LoVo (cell line): ENCODE measurements at regions not wholly inside any gene's neighbourhood (a gene's known extent, or its start where the extent isn't known, plus 50 kb on each side); places are given as distances from the start of the nearest gene placed in this dataset.

Experiments
- DNase-seq: peaks from one replicate; pipeline ENCODE4 v3.0.0-alpha.2; 2016; ENCODE audit warnings: low spot score

DNA sequence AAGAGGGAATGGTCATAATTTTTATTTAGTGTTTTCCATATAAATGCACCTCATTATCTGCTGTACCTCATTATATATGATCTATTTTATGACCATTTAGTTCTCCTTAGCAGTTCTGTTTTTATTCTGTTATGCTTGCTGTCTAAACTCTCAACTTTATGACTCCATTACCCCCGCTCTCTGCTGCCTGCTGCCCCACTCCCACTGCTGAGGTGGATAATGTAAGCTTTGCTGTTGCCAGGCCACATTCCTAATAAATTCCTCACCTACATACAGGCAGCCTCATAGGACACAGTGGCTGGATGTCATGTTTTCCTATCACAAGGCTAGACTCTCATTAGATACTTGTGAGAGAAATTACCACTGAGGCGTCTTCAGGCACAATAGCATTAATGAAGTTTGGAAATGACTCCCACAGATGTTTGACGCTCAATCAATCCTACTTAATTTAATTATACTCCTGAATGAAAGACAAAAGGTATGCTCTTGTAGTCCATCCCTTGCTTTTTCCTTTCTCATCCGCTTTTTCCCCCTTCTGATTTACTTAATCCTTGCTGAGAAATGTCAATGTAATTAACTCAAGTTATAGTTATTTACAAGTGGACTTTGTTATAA, 497.5 kb upstream of the IGFBP7 start:
- no peak for DNase-seq

- DNase-seq = no peak
These were observed 495.2 kb upstream of the IGFBP7 start for GRCh38 chr4:57605376-57605775.

DNA sequence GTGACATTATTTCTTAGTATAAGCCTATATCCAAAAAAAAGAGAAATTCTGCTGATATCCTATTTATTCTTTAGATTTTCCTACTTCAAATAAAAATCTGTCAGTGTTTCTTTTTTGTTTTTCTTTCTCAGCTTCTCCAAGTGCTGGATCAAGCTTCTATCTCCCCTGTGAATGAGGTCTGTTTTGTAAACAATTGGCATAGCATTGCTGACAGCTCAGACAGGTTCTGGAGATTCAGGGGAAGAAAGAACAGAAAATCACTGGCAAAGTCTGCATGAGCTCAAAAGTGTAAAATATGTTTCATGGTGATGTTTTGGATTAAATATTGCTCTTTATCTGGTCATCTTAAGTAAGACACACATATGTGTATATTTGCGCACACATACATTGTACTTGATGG, 492.0 kb upstream of the IGFBP7 start:
- no peak for DNase-seq

DNA sequence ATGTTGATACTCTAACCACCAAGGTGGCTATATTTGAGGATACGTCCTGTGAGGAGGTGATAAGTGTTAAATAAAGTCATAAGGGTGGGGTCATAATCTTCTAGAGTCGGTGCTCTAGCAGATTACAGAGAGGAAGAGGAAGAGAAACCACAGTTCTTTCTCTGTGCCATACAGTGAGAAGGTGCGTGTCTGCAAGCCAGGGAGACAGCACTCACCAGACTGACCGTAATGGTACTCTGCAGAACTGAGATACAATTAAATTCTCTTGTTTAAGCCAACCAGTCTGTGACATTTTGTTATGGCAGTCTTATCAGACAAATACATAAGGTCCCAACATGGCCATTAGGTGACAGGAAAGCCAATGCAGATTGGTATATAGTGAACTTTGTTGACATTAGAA, 480.9 kb upstream of the IGFBP7 start:
- DNase-seq = no peak

DNA sequence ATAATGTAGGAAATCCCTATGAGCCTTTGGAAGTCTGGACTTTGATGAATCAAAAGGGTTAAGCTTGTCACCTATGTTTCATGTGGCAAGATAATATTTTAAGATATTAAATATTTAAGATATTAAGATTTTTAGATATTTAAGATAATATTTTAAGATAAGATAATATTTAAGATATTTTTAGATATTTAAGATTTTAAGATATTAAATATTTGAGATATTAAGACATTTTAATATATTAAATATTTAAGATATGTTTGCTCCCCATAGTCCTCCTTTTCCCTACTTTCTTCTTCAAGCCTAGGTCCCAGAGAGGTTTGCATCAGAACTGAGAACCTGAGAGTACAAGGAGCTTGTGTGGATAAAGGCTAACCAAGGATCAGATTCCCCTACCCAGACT, 478.4 kb upstream of the IGFBP7 start:
- DNase-seq = no peak

GRCh38 chr4:57580710-57581599, 470.8 kb upstream of the IGFBP7 start:
- no peak for DNase-seq

- no peak for DNase-seq
These were observed 465.2 kb upstream of the IGFBP7 start for GRCh38 chr4:57575426-57575825.

DNA sequence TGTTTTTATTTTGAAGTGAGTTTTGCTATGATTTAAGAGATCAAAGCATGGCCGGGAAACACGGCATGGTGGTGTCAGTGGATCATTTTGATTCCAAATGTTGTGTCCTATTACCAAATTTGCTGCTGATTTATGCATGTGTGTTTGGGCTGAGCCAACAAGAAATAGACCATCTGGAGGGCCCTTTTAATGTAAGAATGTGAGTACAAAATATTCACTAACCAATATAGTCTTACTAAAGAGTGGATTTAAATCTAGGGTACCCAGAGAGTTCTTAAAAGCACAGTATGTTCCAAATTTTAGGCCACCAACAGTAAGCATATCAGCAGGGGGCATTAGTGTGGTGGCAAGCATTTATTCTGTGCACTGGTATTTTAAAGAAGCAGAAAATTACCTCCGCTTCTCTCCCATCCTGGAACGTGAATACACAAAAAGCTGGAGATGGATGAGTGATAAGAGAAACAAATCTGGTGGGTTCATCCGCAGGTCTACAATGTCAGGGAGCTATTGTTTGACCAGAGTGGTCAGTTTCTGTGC, 444.4 kb upstream of the IGFBP7 start:
- DNase-seq = no peak

DNA sequence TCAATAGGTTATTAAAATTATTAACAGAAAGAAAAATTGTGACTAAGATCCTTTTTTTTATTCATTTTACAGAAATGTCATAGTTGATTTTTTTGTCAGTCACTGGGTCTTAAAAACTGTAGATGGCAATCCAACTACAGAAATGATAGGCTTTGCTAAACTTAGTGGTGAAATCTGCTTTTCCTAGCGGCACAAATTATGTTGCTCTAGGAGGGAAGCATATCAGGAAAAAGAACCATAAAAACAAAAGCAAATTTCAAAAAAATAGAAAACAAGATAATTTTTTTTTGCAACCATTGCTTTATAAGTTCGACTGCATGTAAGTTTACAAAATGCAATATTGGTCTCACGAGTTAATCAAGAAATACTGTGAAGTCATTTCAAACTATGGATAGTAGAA, 443.5 kb upstream of the IGFBP7 start:
- no peak for DNase-seq

DNA sequence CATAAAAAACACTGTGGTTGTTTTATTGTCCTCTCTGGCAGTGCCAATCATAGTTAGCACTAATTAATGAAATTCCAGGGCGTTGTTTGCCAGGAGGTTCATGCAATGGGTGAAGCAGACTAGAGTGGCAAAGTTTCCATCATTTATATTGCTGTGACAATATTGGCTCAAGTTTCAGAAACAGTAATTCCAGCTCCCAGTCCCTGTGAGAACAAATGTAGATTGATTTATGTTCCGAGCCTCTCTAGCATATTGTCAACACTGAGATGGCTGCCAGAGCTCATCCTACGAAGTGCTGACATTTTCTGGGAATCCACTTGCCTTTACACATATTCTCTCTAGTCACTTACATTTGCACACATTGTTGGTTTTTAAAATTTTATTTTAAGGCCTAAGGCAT, 440.0 kb upstream of the IGFBP7 start:
- DNase-seq = no peak

- no peak for DNase-seq
These were observed 438.7 kb upstream of the IGFBP7 start for GRCh38 chr4:57548856-57549255.

DNA sequence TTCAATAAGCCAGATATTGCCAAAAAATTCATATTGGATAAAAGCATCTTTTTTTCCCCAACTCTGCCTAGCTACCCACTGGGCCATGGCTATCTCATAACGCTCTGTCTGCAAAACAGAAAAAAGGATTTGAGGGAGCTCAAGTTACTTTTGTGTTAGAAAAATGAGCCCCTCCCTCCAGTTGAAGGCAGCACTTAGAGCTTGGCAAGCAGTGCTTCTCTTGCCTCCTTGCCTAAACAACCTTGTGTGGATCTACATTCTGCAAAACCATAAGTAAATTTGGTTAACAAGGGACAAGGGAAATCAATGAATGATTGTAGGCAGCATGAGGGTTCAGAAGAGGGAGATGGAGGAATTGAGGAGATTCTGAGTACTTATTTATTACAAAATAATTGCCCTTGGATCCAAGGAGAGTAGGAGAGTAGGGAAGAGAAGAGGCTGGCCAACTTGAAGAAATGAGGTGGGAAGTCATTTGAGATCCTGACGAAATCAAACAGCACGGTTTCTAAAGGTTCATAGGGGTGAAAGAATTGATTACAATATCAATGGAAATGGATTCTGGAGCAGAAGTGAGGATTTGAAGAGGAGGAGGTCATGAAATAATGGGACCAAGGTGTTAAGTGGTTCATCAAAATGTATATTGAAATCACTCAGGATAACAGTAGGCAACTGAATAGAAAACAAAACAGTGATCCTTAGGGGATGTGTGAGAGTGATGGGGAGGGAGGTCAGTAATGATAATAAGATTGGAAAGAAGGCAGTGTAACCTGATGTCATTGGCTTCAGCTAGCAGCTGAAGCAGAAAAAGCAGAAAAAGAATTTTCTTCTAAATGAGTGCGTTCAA, 434.8 kb upstream of the IGFBP7 start:
- no peak for DNase-seq

- DNase-seq = no peak
These were observed 394.8 kb upstream of the IGFBP7 start for GRCh38 chr4:57504797-57505530.

DNA sequence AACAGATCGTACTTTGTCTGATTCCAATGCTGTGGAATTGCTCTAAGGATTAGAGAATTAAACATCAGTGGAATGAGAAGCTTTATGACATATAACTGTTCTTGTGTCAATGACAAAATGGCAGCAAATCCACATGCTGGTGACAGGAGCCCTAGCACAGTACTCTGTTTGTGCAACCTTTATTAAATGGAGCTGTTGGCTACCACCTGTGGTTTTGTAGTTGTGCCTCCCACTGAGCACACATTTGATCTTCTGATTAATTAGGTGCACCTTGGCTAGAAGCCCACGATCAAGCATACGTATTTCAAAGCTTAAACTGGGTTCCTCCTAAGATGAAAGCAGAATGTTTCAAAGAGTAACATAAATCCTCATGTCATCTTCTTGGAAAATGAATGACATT, 394.0 kb upstream of the IGFBP7 start:
- DNase-seq = peak; percentile 26

GRCh38 chr4:57501720-57502119, 391.5 kb upstream of the IGFBP7 start:
- DNase-seq = peak; percentile 16

GRCh38 chr4:57499786-57500185, 389.6 kb upstream of the IGFBP7 start:
- no peak for DNase-seq

DNA sequence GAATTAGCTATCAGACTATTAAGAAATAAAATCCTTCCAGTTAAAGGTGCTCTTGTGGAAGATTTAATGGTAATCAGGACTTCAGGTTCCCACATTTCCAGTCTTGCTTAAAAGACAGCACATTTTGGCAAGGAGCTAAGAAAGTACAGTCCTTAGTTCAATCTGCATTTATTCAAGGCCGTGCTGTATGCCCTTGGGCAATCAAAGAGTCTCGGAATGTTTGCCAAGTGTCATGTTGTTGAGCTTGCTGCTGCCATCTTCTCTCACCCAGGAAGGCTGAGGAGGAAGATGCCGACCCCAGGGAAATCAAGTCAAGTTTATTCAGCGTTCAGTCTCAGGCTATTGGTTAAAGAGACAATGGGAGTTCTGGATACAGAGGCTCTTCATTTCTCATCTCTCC, 388.1 kb upstream of the IGFBP7 start:
- DNase-seq = no peak

- DNase-seq = no peak
These were observed 386.7 kb upstream of the IGFBP7 start for GRCh38 chr4:57496697-57497471.

- no peak for DNase-seq
These were observed 384.6 kb upstream of the IGFBP7 start for GRCh38 chr4:57494821-57495220.

DNA sequence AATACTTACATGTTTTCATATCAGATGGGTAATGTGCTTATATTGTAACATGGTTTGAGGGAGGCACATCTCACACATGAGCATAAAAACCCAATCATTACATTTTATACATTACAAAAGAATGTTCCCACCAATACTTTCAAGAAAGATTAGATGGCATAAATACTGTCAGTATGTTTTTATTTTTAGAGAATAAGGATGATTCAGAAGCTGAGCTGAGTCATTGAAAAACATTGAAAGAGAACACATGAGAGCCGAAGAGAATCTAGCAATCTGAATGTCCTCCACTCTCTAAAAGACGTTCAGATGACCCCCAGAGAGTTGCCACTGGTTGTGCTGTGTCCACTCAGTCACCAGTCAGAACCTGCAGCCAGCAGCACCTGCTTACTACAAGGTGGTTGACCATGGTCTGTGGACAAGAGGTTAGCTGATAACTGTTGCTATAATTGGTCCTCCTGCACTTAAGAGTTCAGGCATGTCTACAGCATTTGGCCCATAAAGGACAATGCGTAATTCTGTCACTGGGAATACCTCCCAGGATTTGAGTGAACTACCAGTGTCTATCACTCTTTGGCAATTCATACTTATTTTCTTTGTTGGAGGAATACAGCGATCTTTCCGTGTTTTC, 382.2 kb upstream of the IGFBP7 start:
- DNase-seq = no peak

DNA sequence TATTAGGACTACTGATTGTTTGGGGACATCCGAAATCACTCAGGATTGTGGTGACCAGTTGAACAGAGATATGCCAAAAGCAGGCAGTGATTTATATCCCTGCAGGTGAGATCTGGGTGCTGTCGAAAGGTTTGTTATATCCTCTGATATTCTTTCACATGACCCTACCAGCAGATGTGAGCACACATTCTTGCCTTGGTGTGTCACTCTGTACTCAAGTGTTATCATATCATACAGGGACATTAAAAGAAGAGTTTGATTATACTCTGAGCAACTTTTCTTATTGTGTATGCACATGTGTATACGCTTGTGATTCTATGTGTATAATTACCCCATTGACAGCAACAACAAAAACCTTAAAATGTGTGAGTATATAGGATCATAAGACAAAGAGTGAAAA, 381.2 kb upstream of the IGFBP7 start:
- no peak for DNase-seq
